GM21360 (cell line): ENCODE measurements at regions not wholly inside any gene's neighbourhood (a gene's known extent, or its start where the extent isn't known, plus 50 kb on each side); places are given as distances from the start of the nearest gene placed in this dataset.

Source experiments
- ATAC-seq: cut with Tn5 transposase; IDR thresholded peaks from one replicate; pipeline ENCODE4 v1.9.1; 2021; ENCODE audit warnings: mild to moderate bottlenecking, moderate library complexity; ENCODE audit not compliant: unreplicated experiment

GRCh38 chr4:23674694-23675093 lies 215.2 kb downstream of the PPARGC1A start:
- ATAC-seq, result no peak

GRCh38 chr4:23667659-23668058 lies 222.2 kb downstream of the PPARGC1A start:
- no peak for ATAC-seq

GRCh38 chr4:23660865-23661264 lies 229.0 kb downstream of the PPARGC1A start:
- ATAC-seq, result no peak

- no peak for ATAC-seq
Observed at GRCh38 chr4:23654791-23655190, 235.1 kb downstream of the PPARGC1A start.

GRCh38 chr4:23648854-23649596 lies 240.8 kb downstream of the PPARGC1A start:
- no peak for ATAC-seq

- no peak for ATAC-seq
Observed at GRCh38 chr4:23635468-23635867, 254.4 kb downstream of the PPARGC1A start.

GRCh38 chr4:23631255-23631950 lies 258.4 kb downstream of the PPARGC1A start:
- ATAC-seq, result no peak

- ATAC-seq, result no peak
Observed at GRCh38 chr4:23630110-23630509, 259.7 kb downstream of the PPARGC1A start.

- no peak for ATAC-seq
Observed at GRCh38 chr4:23629421-23629820, 260.4 kb downstream of the PPARGC1A start.

GRCh38 chr4:23614284-23614892 lies 275.5 kb downstream of the PPARGC1A start:
- ATAC-seq, result peak; percentile 62

GRCh38 chr4:23613782-23614181 lies 276.1 kb downstream of the PPARGC1A start:
- ATAC-seq, result no peak

GRCh38 chr4:23602720-23603119 lies 287.1 kb downstream of the PPARGC1A start:
- no peak for ATAC-seq

GRCh38 chr4:23594125-23594524 lies 295.7 kb downstream of the PPARGC1A start:
- no peak for ATAC-seq

- ATAC-seq, result no peak
Observed at GRCh38 chr4:23590431-23590830, 299.4 kb downstream of the PPARGC1A start.

GRCh38 chr4:23584024-23584423 lies 305.8 kb downstream of the PPARGC1A start:
- no peak for ATAC-seq

- no peak for ATAC-seq
Observed at GRCh38 chr4:23582671-23583070, 307.2 kb downstream of the PPARGC1A start.

GRCh38 chr4:23579166-23579565 lies 310.7 kb downstream of the PPARGC1A start:
- ATAC-seq, result no peak

- no peak for ATAC-seq
Observed at GRCh38 chr4:23577398-23577797, 312.4 kb downstream of the PPARGC1A start.

GRCh38 chr4:23572382-23572781 lies 317.5 kb downstream of the PPARGC1A start:
- no peak for ATAC-seq

- ATAC-seq, result no peak
Observed at GRCh38 chr4:23567338-23567737, 322.5 kb downstream of the PPARGC1A start.

- ATAC-seq, result no peak
Observed at GRCh38 chr4:23560748-23561147, 329.1 kb downstream of the PPARGC1A start.

- ATAC-seq, result no peak
Observed at GRCh38 chr4:23558101-23558500, 331.7 kb downstream of the PPARGC1A start.
